GM19328 (cell line): ENCODE measurements at regions not wholly inside any gene's neighbourhood (a gene's known extent, or its start where the extent isn't known, plus 50 kb on each side); places are given as distances from the start of the nearest gene placed in this dataset.
"Not testable (repeated sequence)": the region's sequence is repeated elsewhere in the genome, so short reads cannot be mapped to it uniquely, and the experiment has no call there.

Source experiments
- ATAC-seq: cut with Tn5 transposase; IDR thresholded peaks from one replicate; pipeline ENCODE4 v1.9.1; 2021; ENCODE audit warnings: mild to moderate bottlenecking, moderate library complexity; ENCODE audit not compliant: unreplicated experiment

DNA sequence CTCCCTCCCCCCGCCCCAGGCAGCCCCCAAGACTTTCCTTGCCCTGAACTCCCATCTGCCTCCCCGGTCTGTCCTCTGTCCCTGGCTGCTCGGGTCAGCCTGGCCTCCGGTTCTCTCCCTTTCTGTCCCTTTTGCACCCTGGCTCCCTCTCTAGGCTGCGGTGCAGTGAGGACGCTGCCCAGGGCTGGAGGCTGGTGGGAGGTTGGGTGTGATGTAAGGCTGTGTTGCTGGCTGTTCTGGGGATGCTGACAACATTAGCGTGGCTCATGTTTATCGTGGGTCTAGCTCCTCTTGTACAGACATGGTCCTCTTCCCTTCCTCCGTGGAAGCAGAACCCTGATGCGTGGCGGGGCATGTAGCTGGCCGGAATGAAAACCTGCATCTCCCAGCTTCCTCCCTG lies 357.5 kb downstream of the CNTNAP3B start:
- ATAC-seq: not testable (repeated sequence)

DNA sequence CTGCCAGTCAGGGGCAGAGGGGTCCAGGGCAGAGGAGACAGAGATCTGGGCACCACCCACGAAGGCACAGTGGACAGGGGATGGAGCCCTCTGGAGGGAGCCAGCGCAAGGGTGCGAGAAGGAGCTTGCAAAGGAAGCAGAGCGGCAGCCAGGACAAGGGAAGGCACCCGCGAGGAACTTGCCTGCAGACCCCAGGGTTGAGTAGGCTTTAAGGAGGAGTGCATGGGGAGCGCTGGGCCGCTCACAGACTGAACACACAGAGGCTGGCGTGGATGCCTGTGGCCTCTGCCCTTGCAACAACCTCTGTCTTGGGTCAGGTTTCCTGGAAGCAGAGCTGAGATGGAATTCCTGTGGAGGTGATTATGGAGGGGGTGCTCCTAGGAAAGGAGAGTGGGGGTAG lies 374.4 kb downstream of the CNTNAP3B start:
- ATAC-seq: not testable (repeated sequence)

GRCh38 chr9:41754403-41754802 lies 374.8 kb downstream of the CNTNAP3B start:
- ATAC-seq: not testable (repeated sequence)

GRCh38 chr9:41741897-41742296 lies 387.3 kb downstream of the CNTNAP3B start:
- not testable (repeated sequence) for ATAC-seq

DNA sequence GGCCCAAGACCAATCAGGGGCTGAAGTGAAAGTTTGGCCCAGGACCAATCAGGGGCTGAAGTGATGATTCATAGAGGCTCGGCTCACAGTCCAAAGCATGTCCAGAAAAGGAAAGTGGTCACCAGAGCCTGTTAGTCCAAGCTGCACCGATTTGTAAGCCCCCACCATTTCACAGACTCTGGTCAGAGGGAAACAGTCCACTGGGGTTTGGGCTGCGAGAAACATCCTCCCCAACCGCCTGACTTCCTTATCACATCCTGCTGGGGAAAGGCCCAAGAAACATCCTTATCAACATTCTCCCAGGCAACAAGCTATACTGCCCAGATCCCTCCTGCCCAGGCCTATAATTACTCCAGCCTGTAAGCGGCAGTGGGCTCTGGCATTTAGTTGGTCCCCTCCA lies 388.1 kb downstream of the CNTNAP3B start:
- ATAC-seq: not testable (repeated sequence)

DNA sequence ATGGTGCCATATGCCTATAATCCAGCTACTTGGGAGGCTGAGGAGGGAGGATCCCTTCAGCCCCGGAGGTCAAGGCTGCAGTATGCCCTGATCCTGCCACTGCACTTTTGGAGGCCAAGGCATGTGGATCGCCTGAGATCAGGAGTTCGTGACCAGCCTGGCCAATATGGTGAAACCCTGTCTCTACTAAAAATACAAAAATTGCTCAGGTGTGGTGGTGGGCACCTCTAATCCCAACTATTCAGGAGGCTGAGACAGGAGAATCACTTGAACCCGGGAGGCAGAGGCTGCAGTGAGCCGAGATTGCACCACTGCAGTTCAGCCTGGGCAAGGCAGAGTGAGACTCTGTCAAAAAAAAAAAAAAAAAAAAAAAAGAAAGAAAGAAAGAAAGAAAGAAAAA lies 390.5 kb downstream of the CNTNAP3B start:
- ATAC-seq: not testable (repeated sequence)

DNA sequence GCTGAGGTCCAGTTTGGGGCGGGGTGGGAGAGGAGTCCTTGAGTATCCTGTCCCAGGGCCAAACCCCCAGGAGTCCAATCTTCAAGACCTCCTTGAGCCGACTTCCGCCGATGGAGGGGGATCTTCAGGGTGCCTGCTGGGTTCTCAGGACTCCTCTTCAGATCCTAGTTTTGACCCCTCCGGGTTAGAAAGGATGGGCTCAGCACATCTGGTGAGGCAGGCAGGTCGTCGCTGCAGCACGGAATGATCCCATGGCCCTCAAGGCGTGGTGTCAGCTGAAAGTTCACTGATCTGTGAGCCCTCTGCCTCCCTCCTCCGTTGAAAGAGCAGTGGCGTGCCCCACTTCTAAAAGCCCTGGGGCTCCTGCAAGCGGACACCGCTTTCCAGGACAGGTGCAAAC lies 430.0 kb downstream of the CNTNAP3B start:
- ATAC-seq: not testable (repeated sequence)

DNA sequence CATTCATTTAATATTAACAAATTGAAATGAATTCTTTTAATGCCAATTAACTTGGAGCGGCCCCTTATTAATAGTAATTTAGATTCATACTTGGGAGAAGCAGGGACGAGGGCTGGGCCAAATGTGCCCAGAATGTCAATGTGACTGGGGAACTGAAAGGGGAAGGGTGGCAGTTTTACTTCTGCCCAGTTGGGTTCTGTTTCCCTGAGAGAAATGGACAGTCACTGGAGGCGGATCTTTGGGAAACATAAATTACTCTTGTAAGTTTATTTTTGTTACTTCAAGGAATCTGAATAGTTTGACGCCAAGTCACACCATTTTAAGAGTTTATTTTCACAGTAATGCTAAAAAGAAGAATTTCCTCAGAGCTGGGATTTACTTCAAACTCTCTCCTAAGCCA lies 432.1 kb downstream of the CNTNAP3B start:
- ATAC-seq: not testable (repeated sequence)

DNA sequence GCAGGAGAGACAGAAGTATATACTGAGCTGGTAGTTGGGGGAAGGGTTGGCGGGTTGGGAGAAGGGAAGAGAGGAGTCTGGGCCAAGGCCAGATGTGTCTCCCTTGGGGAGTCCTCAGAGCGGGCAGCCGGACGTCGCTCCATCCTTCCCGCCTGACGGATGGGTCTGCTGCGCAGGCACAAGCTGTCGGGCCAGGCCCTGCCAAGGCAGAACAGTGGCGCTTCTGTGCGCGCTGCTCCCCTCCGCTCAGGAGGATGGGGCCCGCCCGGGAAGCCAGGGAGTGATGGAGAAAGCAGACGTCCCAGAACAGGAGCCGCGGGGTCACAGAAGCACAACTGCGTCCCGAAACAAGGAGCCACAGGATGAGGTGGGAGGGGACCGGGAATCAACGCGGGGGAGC lies 449.9 kb downstream of the CNTNAP3B start:
- not testable (repeated sequence) for ATAC-seq

DNA sequence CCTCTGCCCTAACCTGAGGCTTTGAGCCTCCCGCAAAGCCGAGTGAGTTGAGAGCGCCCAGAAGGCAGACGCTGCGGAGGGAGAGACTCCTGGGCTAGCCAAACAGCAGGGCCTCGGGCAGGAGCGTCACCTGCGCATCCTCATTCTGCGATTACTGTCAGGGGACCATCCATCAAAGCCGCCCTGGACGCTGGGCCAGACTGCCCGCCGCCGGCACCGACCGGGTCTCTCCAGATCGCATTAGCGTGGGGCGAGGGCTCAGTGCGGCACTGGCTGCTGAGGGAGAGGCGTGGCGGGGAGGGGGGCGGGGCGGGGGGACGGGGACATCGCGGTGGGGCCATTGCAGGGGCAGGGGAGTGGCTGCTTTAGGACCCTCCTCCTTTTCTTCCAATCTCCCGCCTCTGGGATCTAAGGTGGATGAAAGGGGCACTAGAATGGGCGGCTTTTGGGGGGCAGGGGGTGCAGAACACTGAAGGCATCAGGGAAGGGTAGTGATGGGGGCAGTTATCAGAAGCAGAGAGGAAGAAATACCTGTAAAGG lies 465.7 kb downstream of the CNTNAP3B start:
- ATAC-seq: not testable (repeated sequence)

DNA sequence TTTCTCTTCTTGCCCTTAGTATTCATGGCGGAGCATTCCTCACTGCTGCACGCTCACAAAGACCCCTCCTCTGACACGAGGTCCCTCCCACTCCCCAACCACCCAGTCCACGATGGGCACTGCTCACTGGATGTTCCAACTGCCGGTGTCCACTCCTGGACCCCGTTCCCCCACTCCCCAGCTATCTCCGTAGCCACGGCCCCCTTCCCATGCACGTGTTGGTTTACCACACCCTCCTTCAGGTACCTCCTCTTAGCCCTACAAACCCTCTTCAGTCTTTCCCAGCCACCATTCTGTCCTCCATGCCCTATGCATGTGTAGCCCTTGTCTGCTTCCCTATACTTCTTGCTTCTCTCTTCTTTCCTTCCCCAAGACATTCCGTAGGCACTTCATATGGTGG lies 469.6 kb upstream of the ZNG1F start:
- ATAC-seq: not testable (repeated sequence)

DNA sequence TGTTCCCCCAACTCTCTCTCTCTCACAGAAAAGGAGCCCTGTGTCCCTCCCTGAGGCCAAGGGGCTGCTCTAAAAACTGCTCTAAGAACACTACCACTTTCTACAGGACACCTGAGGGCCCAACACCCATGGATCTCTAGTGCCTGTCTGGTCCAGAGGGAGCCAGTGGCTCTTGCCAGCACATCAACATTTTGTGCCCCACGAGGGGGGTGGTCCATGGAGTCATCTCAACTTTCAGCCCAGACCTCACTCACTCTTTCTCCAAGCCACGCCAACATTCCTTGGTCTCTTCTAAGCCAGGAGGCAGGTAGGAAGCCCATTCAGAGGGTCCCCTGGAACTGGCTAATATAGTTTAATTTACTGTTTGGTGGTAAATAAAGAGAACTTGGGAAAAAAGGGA lies 469.0 kb upstream of the ZNG1F start:
- not testable (repeated sequence) for ATAC-seq

- not testable (repeated sequence) for ATAC-seq
These were observed 468.0 kb upstream of the ZNG1F start for GRCh38 chr9:41657141-41657540.

GRCh38 chr9:41655071-41655554 lies 466.0 kb upstream of the ZNG1F start:
- ATAC-seq: not testable (repeated sequence)

DNA sequence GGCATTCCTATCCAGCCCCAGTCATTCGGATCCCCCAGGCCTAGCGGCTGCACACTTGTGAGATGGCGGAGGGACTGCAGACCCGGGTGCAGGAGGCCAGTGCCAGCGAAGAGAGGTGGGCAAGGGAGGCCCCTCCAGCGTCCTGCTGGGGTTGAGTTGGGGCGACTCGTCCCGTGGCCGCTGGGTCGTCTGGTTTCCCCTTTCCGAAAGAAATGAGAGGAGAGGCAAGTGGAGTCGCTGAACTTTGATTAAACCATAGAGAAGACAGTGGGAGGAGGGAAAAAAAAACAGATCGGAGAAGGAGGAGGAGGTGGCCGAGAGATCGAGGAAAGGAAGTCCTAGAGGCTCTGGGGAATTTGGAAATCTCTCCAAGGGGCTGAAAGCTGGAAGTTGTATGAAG lies 465.2 kb upstream of the ZNG1F start:
- not testable (repeated sequence) for ATAC-seq

DNA sequence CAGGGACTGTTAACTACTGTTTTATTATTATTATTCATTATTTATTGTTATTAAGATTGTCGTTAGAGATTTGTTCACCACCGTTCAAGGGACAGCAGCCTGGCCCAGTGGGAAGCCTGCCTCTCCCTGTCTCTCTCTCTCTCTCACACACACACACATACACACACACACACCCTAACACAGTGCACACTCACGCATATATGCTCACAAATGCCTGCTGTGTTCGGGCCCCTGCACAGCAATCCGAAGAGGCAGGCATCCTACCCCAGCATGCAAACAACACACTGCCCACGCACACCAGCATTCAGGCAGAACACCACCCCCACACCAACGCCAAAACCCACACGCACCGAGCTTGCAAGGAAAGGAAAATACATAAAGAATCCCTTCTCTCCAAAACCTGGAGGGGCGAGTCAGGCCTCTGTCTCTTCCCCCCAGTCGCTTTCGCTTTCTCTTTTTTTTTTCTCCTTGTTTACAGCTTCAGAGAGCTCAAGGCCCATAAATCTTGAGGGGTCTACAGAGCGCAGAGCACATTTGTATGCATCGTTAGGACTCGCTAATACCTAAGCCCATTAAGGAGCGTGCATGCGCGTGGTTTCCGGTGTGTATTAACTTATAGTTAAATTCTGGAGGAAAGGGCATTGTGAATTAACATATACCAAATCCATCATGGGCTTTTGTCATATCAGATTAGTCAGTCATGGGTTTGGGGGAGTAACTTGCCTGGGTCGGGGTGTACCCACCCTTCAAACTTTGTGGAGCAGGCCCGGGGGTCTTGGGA lies 464.6 kb upstream of the ZNG1F start:
- not testable (repeated sequence) for ATAC-seq

DNA sequence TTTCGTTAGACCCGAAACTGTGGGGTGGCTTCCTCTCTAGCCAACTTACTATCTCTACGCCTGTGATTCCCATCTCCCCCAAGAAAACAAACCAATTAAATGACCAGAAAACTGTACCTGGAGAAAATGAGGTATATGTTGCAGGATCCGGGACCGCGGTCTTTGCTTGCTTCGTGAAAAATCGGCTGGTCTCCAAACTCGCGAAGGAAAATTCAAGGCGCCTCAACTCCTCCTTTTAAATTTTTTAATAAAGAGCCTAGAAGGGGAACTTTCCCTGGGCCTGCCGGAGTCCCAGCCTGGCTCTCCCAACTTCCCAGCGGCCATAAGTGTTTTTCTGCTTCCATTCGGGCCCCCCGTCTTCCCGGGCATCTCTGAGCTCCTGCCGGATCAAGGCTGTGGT lies 463.7 kb upstream of the ZNG1F start:
- not testable (repeated sequence) for ATAC-seq

DNA sequence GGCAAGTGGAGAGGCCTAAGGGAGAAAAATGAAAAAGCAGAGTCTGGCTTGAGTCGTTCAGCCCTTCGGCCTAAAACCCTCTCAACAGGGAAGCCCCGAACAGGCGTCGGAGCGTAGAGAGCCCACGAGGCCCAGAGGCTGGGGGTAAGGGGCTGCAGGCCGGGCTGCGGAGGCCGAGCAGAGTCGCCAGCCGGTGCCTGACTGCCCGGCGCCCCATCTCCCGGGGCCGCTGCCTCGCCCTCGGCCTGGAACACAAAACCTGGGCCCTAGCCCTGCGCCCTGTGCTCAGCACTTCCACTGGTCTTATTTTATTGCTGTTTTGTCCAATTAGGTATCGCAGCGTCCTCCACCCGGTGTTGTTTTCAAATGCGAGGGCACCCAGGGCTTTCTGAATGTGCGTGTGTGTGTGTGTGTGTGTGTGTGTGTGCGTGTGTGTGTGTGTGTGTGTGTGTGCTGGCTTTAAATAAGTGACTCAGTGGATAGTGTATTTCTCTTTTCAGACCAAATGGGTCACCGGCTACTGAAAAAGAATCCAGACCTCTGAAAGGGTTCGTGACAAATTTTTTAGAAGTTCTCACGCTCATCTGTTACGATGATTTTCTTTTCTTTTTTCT lies 463.1 kb upstream of the ZNG1F start:
- not testable (repeated sequence) for ATAC-seq

GRCh38 chr9:41650086-41650485 lies 461.0 kb upstream of the ZNG1F start:
- ATAC-seq: not testable (repeated sequence)

DNA sequence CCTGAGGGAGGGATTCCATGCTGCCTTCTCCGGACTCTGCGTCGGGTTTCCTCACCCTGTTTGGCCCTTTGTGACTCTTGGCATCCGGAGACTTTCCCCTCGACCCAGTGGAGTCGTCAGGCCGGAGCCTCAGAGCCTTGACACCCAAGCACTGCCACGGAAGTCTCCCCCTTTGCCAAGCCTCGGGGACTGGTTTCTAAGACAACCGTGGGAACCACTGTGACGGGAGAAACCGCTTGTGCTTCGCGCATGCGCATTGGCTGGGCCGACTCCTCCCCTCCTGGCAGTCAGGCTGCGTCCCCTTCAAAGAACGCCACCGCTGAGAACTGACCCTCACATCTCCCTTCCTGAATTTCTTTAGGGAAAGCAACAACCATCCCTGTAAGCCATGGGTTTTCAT lies 459.4 kb upstream of the ZNG1F start:
- not testable (repeated sequence) for ATAC-seq

DNA sequence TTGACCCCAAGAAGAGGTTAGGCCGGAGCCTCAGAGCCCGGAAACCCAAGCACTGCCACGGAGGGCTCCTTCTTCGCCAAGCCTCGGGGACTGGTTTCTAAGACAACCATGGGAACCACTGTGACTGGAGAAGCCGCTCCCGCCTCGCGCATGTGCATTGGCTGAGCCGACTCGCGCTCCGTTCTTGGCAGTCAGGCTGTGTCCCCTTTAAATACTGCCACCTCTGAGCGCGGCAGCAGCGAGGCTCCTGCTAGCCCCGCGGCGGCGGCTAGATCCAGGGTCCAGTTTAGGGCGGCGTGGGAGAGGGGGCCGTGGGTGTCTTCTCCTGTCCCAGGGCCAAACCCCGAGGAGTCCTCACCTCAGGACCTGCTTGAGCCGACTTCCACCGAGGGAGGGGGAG lies 457.1 kb upstream of the ZNG1F start:
- ATAC-seq: not testable (repeated sequence)
